Neural crest cell (in vitro differentiated cells): ENCODE measurements at regions not wholly inside any gene's neighbourhood (a gene's known extent, or its start where the extent isn't known, plus 50 kb on each side); places are given as distances from the start of the nearest gene placed in this dataset.
A peak's percentile ranks its signal among the peaks of the same experiment; 100 is the strongest.

Experiments
- DNase-seq: peaks from one replicate; pipeline ENCODE4 v3.0.0; 2021; ENCODE audit warnings: low read depth, mixed read lengths, low spot score
- H3K27ac Mint-ChIP-seq: one replicate; pipeline ENCODE4 v1.8.0; 2021; ENCODE audit warnings: mild to moderate bottlenecking, mixed read lengths; ENCODE audit not compliant: unreplicated experiment
- H3K27me3 Mint-ChIP-seq: 2 replicates; pipeline ENCODE4 v1.8.0; 2021; ENCODE audit warnings: low read depth, mild to moderate bottlenecking, mixed read lengths
- H3K36me3 Mint-ChIP-seq: 2 replicates; pipeline ENCODE4 v1.8.0; 2021; ENCODE audit warnings: low read depth, mild to moderate bottlenecking, mixed read lengths
- H3K4me1 Mint-ChIP-seq: 2 replicates; pipeline ENCODE4 v1.8.0; 2021; ENCODE audit warnings: mixed read lengths
- H3K4me3 Mint-ChIP-seq: one replicate; pipeline ENCODE4 v1.8.0; 2021; ENCODE audit warnings: mild to moderate bottlenecking, mixed read lengths
- H3K9me3 Mint-ChIP-seq: 2 replicates; pipeline ENCODE4 v1.8.0; 2021; ENCODE audit warnings: mixed read lengths
- TF ChIP-seq, protein P1 (sequence below): fragments of 200-600 bp; sonication (generic); conservative IDR thresholded peaks from 2 replicates; pipeline ENCODE4 v1.5.0; 2021; ENCODE audit warnings: antibody characterized with exemption, mild to moderate bottlenecking

DNA sequence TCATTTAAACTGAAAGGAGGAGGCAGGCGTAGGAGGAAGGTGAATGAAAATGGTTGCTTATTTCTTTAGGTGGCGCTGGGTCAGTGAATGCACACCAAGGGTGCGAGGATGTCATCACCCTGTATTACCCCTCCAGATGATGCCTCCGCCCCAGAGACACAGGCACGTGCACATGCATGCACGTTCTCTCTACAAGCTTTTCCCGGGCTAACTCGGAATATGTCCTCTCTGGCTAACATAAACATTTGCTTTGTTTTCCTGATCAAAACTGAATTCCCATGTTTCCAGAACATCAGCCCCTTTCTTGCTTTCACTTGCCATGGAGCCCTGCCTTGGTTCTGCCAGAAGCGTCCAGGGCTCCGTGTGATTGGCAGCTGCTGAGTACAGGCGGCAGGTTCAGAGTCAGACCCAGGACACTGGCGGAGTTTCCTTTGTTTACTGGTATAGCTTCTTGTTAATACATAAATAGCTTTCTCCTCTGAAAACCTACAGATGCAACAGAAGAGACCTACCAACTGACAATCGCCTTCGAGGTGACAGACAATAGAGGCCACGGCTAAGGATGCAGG lies 131.2 kb upstream of the RPS6KA2 start:
- H3K4me3 Mint-ChIP-seq: no peak overlapping the region
- H3K9me3 Mint-ChIP-seq: no peaks in the 10 kb centered on the region
- H3K36me3 Mint-ChIP-seq: no peaks in the 10 kb centered on the region
- DNase-seq: no peak
- peaks cover 20% of the 10 kb centered on the region for H3K27me3 Mint-ChIP-seq
- TF ChIP-seq, protein P1, sequence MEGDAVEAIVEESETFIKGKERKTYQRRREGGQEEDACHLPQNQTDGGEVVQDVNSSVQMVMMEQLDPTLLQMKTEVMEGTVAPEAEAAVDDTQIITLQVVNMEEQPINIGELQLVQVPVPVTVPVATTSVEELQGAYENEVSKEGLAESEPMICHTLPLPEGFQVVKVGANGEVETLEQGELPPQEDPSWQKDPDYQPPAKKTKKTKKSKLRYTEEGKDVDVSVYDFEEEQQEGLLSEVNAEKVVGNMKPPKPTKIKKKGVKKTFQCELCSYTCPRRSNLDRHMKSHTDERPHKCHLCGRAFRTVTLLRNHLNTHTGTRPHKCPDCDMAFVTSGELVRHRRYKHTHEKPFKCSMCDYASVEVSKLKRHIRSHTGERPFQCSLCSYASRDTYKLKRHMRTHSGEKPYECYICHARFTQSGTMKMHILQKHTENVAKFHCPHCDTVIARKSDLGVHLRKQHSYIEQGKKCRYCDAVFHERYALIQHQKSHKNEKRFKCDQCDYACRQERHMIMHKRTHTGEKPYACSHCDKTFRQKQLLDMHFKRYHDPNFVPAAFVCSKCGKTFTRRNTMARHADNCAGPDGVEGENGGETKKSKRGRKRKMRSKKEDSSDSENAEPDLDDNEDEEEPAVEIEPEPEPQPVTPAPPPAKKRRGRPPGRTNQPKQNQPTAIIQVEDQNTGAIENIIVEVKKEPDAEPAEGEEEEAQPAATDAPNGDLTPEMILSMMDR: no peak
- H3K4me1 Mint-ChIP-seq: peaks cover 18% of the 10 kb centered on the region
- H3K27ac Mint-ChIP-seq: no peak overlapping the region

DNA sequence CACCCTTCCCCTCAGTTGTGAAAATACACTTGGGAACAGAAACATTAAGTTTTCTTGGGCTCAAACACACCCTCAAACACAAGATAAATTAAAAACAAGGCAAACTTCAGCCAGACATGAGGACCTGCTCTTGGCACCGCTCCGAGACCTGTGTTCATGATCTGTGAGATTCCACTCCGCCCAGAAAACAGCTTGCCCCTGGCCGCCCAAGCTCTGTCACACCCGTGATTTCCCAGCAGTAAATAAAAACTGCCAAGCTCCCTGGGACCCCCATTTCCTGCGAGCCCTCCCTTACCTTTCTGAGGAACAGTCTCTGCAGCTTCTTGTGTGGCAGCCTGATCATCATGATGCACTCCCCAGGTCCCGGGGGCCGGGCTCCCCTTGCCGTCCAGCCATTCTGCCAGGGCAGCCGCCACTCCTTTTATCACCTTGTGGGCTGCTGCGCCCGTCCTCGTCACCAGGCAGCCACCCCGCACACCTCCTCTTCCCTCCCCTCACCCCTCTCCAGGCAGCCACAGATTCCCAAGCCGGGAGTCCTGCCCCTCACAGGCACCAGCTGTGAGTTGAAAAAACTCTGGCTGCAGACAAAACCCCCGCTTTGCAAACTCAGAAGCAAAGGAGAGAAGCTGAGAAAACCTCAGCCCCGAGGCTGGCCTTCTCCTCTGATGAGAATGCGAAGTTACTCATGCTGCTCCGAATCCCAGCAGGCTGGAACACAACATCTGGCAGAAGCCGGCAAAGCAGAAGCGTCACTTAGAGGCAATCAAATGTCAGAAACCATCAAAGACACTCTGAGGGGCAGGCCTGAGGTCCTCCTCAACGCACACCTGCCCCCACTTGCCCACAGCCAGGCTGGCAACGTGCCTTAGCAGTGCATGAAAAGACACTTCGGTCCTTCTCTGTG lies 130.4 kb upstream of the RPS6KA2 start:
- no peaks in the 10 kb centered on the region for H3K36me3 Mint-ChIP-seq
- no peak for DNase-seq

DNA sequence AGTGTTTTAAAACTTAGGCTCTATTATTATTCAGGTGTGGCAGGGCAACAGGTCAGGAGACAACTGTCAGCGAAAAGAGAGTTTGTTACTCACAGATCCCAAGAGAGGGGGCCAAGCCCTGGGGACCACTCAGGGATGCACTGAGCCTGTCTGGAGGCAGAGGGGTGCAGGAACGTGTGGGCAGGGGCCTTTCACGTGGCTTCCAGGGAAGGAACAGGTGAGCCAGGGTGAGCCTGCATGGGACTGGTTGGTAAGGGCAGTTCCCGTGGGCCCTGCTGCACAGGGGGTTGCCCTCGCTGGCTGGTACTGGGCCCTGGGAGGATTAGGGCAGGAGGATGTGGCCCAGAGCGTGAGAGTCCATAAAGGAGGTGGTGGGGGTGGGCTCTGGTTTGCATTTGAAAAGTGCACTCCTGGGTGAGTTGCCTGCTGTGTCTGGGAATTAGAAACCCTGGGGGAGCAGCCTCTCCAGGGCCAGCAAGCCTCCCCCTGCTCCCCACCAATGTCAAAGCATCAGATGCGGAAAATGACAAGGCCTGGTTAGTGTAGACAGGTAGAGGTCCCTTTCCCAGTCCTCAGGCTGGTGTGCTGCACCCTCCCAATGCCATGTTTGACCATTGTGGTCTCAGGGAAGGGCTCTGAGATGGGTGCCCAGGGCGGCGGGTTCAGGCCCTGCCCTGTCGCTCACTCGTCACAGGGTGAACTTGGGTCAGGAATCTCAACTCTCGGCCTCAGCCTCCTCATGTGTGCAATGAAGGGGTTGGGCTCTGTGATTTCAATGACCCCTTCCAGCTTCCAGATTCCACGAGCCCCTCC lies 127.4 kb upstream of the RPS6KA2 start:
- Mint-ChIP-seq H3K9me3 (no peaks in the 10 kb centered on the region), H3K36me3 (no peaks in the 10 kb centered on the region), H3K27ac (no peak overlapping the region), H3K4me1 (peaks cover 22% of the 10 kb centered on the region), H3K4me3 (no peak overlapping the region), H3K27me3 (peaks cover 17% of the 10 kb centered on the region)
- TF ChIP-seq, protein P1: no peak
- no peak for DNase-seq

More for the DNA sequence above, 130.4 kb upstream of the RPS6KA2 start:
- H3K9me3 Mint-ChIP-seq: no peaks in the 10 kb centered on the region
- TF ChIP-seq, protein P1: no peak
- H3K27me3 Mint-ChIP-seq: peaks cover 20% of the 10 kb centered on the region
- peak overlapping the region; percentile 20 for H3K27ac Mint-ChIP-seq
- H3K4me1 Mint-ChIP-seq: peaks cover 18% of the 10 kb centered on the region
- peak overlapping the region; percentile 42 for H3K4me3 Mint-ChIP-seq

DNA sequence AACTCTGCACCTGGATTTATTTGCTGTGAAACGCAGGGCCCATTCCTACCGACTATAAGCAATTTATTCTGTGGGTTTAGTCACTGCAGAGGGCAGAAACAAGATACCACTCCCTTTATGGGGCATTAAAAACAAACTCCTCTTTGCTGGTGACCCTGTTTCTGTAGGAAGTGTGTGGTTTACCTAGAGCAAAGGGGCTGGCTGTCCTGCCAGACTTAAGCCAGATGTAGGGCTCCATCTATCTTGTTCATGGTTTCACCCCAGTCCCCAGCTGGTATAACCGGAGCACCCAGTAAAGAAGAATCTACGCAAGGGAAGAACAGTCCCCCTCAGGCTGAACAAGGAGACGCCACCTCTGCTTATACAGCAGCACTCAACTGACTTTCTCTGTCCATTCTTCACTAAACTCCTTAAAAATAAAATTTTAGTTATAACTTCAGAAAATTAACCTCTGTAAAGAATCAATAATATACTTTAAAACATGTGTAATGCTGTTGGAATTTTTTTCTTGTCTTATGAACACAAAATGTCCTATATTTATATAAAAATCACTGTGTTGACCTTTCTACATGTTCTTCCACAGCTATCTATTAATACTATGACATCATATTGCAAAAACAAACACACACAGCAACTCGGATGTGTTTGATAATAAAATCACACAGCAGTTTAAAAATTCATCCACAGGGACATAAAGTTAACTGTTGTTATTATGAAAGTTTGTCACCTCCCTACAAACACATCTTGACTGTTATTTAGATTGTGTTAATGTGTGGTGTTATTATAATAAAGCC lies 126.1 kb upstream of the RPS6KA2 start:
- Mint-ChIP-seq H3K27ac (no peak overlapping the region), H3K9me3 (no peaks in the 10 kb centered on the region), H3K4me3 (no peak overlapping the region), H3K4me1 (peaks cover 15% of the 10 kb centered on the region), H3K36me3 (no peaks in the 10 kb centered on the region), H3K27me3 (peaks cover 13% of the 10 kb centered on the region)
- TF ChIP-seq, protein P1: no peak
- DNase-seq: no peak

DNA sequence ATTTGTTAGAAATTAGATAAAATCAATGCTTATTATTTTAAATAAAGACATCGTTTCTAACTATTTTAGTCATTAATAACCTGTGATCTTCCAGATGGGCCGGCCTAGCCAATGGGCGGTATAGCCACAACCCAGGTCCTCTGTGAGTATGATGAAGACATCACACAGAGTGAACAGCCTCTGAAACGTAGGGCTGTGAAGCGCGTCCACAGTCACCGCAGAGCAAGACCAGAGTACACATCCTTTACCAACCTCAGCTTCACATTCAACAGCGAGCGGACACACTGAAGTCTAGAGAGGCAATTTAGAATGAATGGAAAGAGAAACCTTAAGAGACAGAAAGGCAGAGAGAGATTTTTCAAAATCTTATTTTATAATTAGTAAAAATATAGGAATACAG lies 125.0 kb upstream of the RPS6KA2 start:
- Mint-ChIP-seq H3K27ac (no peak overlapping the region), H3K4me3 (no peak overlapping the region), H3K27me3 (peaks cover 2% of the 10 kb centered on the region), H3K36me3 (no peaks in the 10 kb centered on the region), H3K4me1 (peaks cover 5% of the 10 kb centered on the region), H3K9me3 (no peaks in the 10 kb centered on the region)
- no peak for DNase-seq
- TF ChIP-seq, protein P1: no peak
